Thyroid gland (tissue), 4 donors: ENCODE measurements at regions not wholly inside any gene's neighbourhood (a gene's known extent, or its start where the extent isn't known, plus 50 kb on each side); places are given as distances from the start of the nearest gene placed in this dataset.

ENCODE experiments used
- DNase-seq, 2 donors: peaks; one replicate each; pipeline ENCODE4 v3.0.0-alpha.2; 2019
- H3K27ac ChIP-seq, 3 donors: fragments of 200-600 bp; sonication (generic); 1 replicate in 2 of 3; 2 replicates in 1 of 3; pipeline ENCODE4 v1.5.1; 2016 to 2019; ENCODE audit warnings: mild to moderate bottlenecking in 1 of 3, moderate library complexity in 1 of 3
- H3K27me3 ChIP-seq: fragments of 200-600 bp; sonication (generic); one replicate; pipeline ENCODE4 v1.5.1; 2019
- H3K36me3 ChIP-seq, 2 donors: fragments of 200-600 bp; sonication (generic); one replicate each; pipeline ENCODE4 v1.5.1; 2016 to 2019
- H3K4me1 ChIP-seq, 2 donors: fragments of 200-600 bp; sonication (generic); one replicate each; pipeline ENCODE4 v1.5.1; 2017 to 2019
- H3K4me3 ChIP-seq, 3 donors: fragments of 200-600 bp; sonication (generic); replicated peaks in 1 of 3; 1 replicate in 2 of 3; 2 replicates in 1 of 3; pipeline ENCODE4 v1.5.1; 2016; ENCODE audit warnings: mild to moderate bottlenecking in 1 of 3
- H3K9me3 ChIP-seq: fragments of 200-600 bp; sonication (generic); one replicate; pipeline ENCODE4 v1.5.1; 2017
- POLR2A ChIP-seq, 2 donors: fragments of 450-650 bp; IDR thresholded peaks; one replicate each; pipeline ENCODE4 v1.6.1; 2017; ENCODE audit warnings: antibody characterized with exemption in 2 of 2, mild to moderate bottlenecking in 2 of 2, moderate library complexity in 1 of 2
- WGBS, 2 donors: methylation state at CpG; one replicate each; pipeline ENCODE4 v1.1.5; 2017; 5-methylcytosine and 5-hydroxymethylcytosine counted together
- intact Hi-C: fragments of 100-400 bp; cut with DNase I; formaldehyde crosslinking; loops from one replicate; pipeline ENCODE4 v1.15.1; 2023
- TF ChIP-seq, protein P1 (sequence below), 6 experiments: fragments of 200-600 bp in 3 of 6; fragments of 450-650 bp in 3 of 6; sonication (generic) in 3 of 6; IDR thresholded peaks; one replicate each; pipeline ENCODE4 v1.5.1; 2016 to 2019; ENCODE audit warnings: antibody characterized with exemption in 6 of 6, mild to moderate bottlenecking in 2 of 6, inconsistent platforms in 1 of 6, moderate library complexity in 1 of 6

DNA sequence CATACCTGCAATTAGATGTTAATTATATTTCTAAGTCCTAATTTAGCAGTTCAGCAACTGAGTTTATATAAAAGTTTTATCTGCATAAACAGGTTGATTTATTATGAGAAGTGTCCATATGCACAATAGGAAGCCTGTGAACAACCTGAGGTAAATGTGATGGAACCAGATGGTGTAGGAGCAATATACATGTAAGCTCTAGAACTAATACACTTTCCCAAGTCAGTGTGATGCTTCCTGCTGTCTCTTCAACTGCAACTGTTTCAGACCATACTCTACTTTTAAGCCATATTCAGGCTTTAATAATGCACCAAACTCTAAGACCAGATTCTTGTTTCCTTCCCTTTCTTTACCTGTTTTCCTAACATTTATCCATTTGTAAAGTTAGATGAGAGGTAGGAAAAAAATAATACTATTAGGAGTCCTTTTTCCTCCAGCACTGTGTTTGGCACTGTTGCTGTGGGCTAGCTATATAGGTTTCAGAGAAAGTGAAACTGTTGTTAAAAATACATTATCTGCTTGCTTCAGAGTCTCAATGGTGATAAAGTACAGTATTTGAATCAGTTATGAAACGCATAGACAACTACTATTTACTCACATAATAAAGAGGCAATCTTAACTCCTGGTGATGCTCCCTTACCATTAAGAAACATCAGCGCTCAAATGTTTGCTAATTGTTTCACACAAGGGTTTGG lies 1009.3 kb downstream of the GRIK2 start:
- Histone ChIP-seq H3K4me3 (no peak overlapping the region), H3K36me3 (no peaks in the 10 kb centered on the region), H3K9me3 (no peaks in the 10 kb centered on the region), H3K27ac (no peak overlapping the region), H3K27me3 (no peaks in the 10 kb centered on the region), H3K4me1 (no peaks in the 10 kb centered on the region)
- TF ChIP-seq, protein P1, sequence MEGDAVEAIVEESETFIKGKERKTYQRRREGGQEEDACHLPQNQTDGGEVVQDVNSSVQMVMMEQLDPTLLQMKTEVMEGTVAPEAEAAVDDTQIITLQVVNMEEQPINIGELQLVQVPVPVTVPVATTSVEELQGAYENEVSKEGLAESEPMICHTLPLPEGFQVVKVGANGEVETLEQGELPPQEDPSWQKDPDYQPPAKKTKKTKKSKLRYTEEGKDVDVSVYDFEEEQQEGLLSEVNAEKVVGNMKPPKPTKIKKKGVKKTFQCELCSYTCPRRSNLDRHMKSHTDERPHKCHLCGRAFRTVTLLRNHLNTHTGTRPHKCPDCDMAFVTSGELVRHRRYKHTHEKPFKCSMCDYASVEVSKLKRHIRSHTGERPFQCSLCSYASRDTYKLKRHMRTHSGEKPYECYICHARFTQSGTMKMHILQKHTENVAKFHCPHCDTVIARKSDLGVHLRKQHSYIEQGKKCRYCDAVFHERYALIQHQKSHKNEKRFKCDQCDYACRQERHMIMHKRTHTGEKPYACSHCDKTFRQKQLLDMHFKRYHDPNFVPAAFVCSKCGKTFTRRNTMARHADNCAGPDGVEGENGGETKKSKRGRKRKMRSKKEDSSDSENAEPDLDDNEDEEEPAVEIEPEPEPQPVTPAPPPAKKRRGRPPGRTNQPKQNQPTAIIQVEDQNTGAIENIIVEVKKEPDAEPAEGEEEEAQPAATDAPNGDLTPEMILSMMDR (IDR thresholded peaks at IDR 0.05), result no peak
- no peak for TF ChIP-seq POLR2A (IDR thresholded peaks at IDR 0.05)
- intact Hi-C loops, result no loop called here
- 87 to 90% methylated on average over 2 of the region's 2 CpGs for WGBS, 2 donors
- no peak for DNase-seq

DNA sequence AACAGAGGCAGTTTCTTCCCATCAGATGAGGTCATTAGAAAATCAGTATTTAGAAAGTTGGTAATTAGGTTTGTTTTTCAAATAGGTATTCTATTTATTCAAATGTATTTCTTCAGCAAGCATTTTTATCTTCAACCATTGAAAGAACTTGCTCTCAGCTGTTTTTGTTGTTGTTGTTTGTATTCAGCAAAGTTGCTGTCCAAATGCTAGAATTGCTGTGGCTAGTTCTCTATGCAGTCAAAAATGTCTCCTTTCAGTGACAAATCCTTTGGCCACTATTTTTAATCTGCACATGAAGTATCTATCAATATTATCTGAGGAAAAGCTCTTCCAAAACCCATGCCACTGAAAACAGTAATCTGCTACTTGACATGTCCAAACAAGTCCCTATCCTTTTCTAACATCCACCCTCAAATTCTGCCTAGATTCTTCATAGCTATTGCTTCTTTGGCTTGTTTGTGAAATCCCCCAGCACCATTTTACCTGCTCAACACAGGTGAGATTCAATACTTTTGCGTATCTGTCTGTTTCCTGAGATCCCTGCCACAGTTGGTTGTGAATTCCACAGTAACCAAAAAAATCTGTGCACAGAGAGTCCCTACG lies 1005.4 kb downstream of the GRIK2 start:
- TF ChIP-seq POLR2A (IDR thresholded peaks at IDR 0.05), result no peak
- TF ChIP-seq, protein P1 (IDR thresholded peaks at IDR 0.05), result no peak
- Histone ChIP-seq H3K27me3 (no peaks in the 10 kb centered on the region), H3K4me1 (no peaks in the 10 kb centered on the region), H3K9me3 (no peaks in the 10 kb centered on the region), H3K27ac (no peak overlapping the region), H3K4me3 (no peak overlapping the region), H3K36me3 (no peaks in the 10 kb centered on the region)
- DNase-seq, result no peak
- WGBS, 2 donors, result 51 to 61% methylated on average over 2 of the region's 2 CpGs
- intact Hi-C loops, result no loop called here

DNA sequence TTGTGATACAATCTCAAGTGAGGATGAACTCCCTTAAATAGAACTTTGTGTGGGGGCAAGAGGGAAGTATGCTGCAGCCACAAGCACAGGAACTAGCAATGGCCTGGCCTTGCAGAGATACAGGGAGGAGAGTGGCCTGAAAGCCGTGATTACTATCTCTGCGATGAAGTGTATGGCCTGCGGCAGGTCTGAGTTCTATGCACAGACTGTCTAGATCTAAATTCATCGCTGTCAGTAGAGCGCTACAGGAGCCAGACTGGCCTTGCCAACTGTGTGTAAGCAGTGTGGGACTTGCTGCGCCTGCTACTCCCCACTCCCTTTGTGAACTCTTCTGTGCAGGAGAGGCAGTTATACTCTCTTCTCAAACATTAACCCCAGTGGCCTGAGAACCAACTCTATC lies 997.0 kb downstream of the GRIK2 start:
- Histone ChIP-seq H3K9me3 (no peaks in the 10 kb centered on the region), H3K27ac (no peak overlapping the region), H3K27me3 (no peaks in the 10 kb centered on the region), H3K4me1 (no peaks in the 10 kb centered on the region), H3K36me3 (no peaks in the 10 kb centered on the region), H3K4me3 (no peak overlapping the region)
- intact Hi-C loops, result no loop called here
- no peak for TF ChIP-seq POLR2A (IDR thresholded peaks at IDR 0.05)
- TF ChIP-seq, protein P1 (IDR thresholded peaks at IDR 0.05), result no peak
- 82 to 91% methylated on average over 6 of the region's 6 CpGs for WGBS, 2 donors
- no peak for DNase-seq

DNA sequence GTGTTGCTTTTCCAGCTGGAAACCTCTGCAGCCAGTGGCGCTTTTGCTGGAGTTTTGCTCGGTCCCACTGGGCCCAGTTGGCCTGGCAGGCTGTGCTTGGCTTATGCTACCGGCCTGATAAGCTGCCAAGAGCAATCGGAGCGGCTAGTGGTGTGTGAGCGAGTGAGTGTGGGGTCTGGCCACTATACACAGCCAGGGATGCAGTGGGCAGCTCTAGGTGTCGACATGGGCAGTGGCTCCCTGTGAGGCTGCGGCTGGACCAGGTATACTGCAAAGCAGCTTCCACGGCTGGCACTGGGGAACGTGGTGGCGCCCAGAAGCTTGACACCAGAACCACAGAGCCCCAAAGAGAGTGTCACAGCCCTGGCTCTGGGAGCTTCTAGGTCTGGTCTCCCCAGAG lies 996.5 kb downstream of the GRIK2 start:
- WGBS, 2 donors, result 80 to 83% methylated on average over 11 of the region's 11 CpGs

More for the DNA sequence above, 996.5 kb downstream of the GRIK2 start:
- intact Hi-C loops, result no loop called here
- Histone ChIP-seq H3K27ac (no peak overlapping the region), H3K4me3 (no peak overlapping the region), H3K27me3 (no peaks in the 10 kb centered on the region), H3K9me3 (no peaks in the 10 kb centered on the region), H3K4me1 (no peaks in the 10 kb centered on the region), H3K36me3 (no peaks in the 10 kb centered on the region)
- no peak for DNase-seq
- TF ChIP-seq POLR2A (IDR thresholded peaks at IDR 0.05), result no peak
- TF ChIP-seq, protein P1 (IDR thresholded peaks at IDR 0.05), result no peak
